ENCODE measurements at regions not wholly inside any gene's neighbourhood (a gene's known extent, or its start where the extent isn't known, plus 50 kb on each side); places are given as distances from the start of the nearest gene placed in this dataset.

DNA sequence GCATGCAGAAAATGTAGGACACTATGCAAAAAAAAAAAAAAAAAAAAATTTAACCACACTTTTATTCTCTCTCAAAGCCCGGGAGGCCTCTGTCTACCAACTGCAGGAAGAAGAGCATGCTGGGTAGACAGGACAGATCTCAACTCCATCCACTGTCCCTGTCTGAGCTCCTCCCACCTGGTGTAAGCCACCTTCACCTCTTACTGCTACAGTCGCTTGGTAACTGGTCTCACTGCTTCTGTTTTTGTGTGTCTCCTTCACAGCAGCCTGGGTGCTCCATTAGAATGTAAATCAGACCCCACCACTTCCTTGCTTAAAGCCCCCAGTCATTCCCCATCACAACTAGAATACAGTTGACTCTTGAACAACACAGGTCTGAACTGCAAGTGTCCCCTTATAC, 115.1 kb upstream of the PROK2 start:
- TF ChIP-seq POLR2A (IDR thresholded peaks at IDR 0.05; ENCODE audit: low read depth): no peak
- TF ChIP-seq, protein P1, sequence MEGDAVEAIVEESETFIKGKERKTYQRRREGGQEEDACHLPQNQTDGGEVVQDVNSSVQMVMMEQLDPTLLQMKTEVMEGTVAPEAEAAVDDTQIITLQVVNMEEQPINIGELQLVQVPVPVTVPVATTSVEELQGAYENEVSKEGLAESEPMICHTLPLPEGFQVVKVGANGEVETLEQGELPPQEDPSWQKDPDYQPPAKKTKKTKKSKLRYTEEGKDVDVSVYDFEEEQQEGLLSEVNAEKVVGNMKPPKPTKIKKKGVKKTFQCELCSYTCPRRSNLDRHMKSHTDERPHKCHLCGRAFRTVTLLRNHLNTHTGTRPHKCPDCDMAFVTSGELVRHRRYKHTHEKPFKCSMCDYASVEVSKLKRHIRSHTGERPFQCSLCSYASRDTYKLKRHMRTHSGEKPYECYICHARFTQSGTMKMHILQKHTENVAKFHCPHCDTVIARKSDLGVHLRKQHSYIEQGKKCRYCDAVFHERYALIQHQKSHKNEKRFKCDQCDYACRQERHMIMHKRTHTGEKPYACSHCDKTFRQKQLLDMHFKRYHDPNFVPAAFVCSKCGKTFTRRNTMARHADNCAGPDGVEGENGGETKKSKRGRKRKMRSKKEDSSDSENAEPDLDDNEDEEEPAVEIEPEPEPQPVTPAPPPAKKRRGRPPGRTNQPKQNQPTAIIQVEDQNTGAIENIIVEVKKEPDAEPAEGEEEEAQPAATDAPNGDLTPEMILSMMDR (IDR thresholded peaks at IDR 0.05): no peak
- TF ChIP-seq EP300 (IDR thresholded peaks at IDR 0.05): no peak
- no peak for TF ChIP-seq POLR2AphosphoS5 (IDR thresholded peaks at IDR 0.05)

Measured in esophagus muscularis mucosa (tissue), 4 donors.